ENCODE measurements at regions not wholly inside any gene's neighbourhood (a gene's known extent, or its start where the extent isn't known, plus 50 kb on each side); places are given as distances from the start of the nearest gene placed in this dataset.

- H3K4me3 ChIP-seq (ENCODE audit: insufficient read depth, low read depth, low read length), result no peak overlapping the region
- H3K36me3 ChIP-seq (replicated peaks; ENCODE audit: control insufficient read depth, insufficient read depth, low read length), result no peaks in the 10 kb centered on the region
- peak; percentile 60 for DNase-seq
Measured at GRCh38 chr4:3708103-3708510, 58.1 kb upstream of the ADRA2C start.

GRCh38 chr4:3707423-3708102, 58.6 kb upstream of the ADRA2C start:
- DNase-seq, result no peak
- no peak overlapping the region for H3K4me3 ChIP-seq (ENCODE audit: insufficient read depth, low read depth, low read length)
- no peaks in the 10 kb centered on the region for H3K36me3 ChIP-seq (replicated peaks; ENCODE audit: control insufficient read depth, insufficient read depth, low read length)
- H3K27me3 ChIP-seq (ENCODE audit: control insufficient read depth, insufficient read depth, low read length), result no peaks in the 10 kb centered on the region

More at GRCh38 chr4:3708103-3708510, 58.1 kb upstream of the ADRA2C start:
- H3K27me3 ChIP-seq (ENCODE audit: control insufficient read depth, insufficient read depth, low read length), result no peaks in the 10 kb centered on the region

- Histone ChIP-seq H3K27me3 (ENCODE audit: control insufficient read depth, insufficient read depth, low read length) (no peaks in the 10 kb centered on the region), H3K4me3 (ENCODE audit: insufficient read depth, low read depth, low read length) (no peak overlapping the region), H3K36me3 (replicated peaks; ENCODE audit: control insufficient read depth, insufficient read depth, low read length) (no peaks in the 10 kb centered on the region)
- DNase-seq, result no peak
Measured at GRCh38 chr4:3706565-3707422, 59.4 kb upstream of the ADRA2C start.

GRCh38 chr4:3706111-3706511, 60.1 kb upstream of the ADRA2C start:
- no peak overlapping the region for H3K4me3 ChIP-seq (ENCODE audit: insufficient read depth, low read depth, low read length)
- H3K27me3 ChIP-seq (ENCODE audit: control insufficient read depth, insufficient read depth, low read length), result no peaks in the 10 kb centered on the region
- no peaks in the 10 kb centered on the region for H3K36me3 ChIP-seq (replicated peaks; ENCODE audit: control insufficient read depth, insufficient read depth, low read length)
- DNase-seq, result no peak

- DNase-seq, result peak; percentile 59
- Histone ChIP-seq H3K4me3 (ENCODE audit: insufficient read depth, low read depth, low read length) (no peak overlapping the region), H3K36me3 (replicated peaks; ENCODE audit: control insufficient read depth, insufficient read depth, low read length) (no peaks in the 10 kb centered on the region), H3K27me3 (ENCODE audit: control insufficient read depth, insufficient read depth, low read length) (no peaks in the 10 kb centered on the region)
Measured at GRCh38 chr4:3705236-3705987, 60.8 kb upstream of the ADRA2C start.

- DNase-seq, result no peak
- H3K27me3 ChIP-seq (ENCODE audit: control insufficient read depth, insufficient read depth, low read length), result no peaks in the 10 kb centered on the region
- no peaks in the 10 kb centered on the region for H3K36me3 ChIP-seq (replicated peaks; ENCODE audit: control insufficient read depth, insufficient read depth, low read length)
Measured at GRCh38 chr4:3704669-3705068, 61.5 kb upstream of the ADRA2C start.

GRCh38 chr4:3703677-3704521, 62.3 kb upstream of the ADRA2C start:
- no peaks in the 10 kb centered on the region for H3K36me3 ChIP-seq (replicated peaks; ENCODE audit: control insufficient read depth, insufficient read depth, low read length)
- H3K27me3 ChIP-seq (ENCODE audit: control insufficient read depth, insufficient read depth, low read length), result no peaks in the 10 kb centered on the region
- DNase-seq, result peak; percentile 90
- H3K4me3 ChIP-seq (ENCODE audit: insufficient read depth, low read depth, low read length), result no peak overlapping the region

More at GRCh38 chr4:3704669-3705068, 61.5 kb upstream of the ADRA2C start:
- H3K4me3 ChIP-seq (ENCODE audit: insufficient read depth, low read depth, low read length), result no peak overlapping the region

GRCh38 chr4:3703343-3703676, 62.9 kb upstream of the ADRA2C start:
- no peaks in the 10 kb centered on the region for H3K36me3 ChIP-seq (replicated peaks; ENCODE audit: control insufficient read depth, insufficient read depth, low read length)
- no peak for DNase-seq
- no peaks in the 10 kb centered on the region for H3K27me3 ChIP-seq (ENCODE audit: control insufficient read depth, insufficient read depth, low read length)
- H3K4me3 ChIP-seq (ENCODE audit: insufficient read depth, low read depth, low read length), result no peak overlapping the region

GRCh38 chr4:3702561-3703221, 63.5 kb upstream of the ADRA2C start:
- no peaks in the 10 kb centered on the region for H3K36me3 ChIP-seq (replicated peaks; ENCODE audit: control insufficient read depth, insufficient read depth, low read length)
- H3K4me3 ChIP-seq (ENCODE audit: insufficient read depth, low read depth, low read length), result no peak overlapping the region
- H3K27me3 ChIP-seq (ENCODE audit: control insufficient read depth, insufficient read depth, low read length), result no peaks in the 10 kb centered on the region
- DNase-seq, result no peak

GRCh38 chr4:3701736-3702560, 64.2 kb upstream of the ADRA2C start:
- Histone ChIP-seq H3K4me3 (ENCODE audit: insufficient read depth, low read depth, low read length) (no peak overlapping the region), H3K27me3 (ENCODE audit: control insufficient read depth, insufficient read depth, low read length) (no peaks in the 10 kb centered on the region), H3K36me3 (replicated peaks; ENCODE audit: control insufficient read depth, insufficient read depth, low read length) (no peaks in the 10 kb centered on the region)
- DNase-seq, result no peak

- H3K27me3 ChIP-seq (ENCODE audit: control insufficient read depth, insufficient read depth, low read length), result no peaks in the 10 kb centered on the region
- DNase-seq, result peak; percentile 82
- H3K36me3 ChIP-seq (replicated peaks; ENCODE audit: control insufficient read depth, insufficient read depth, low read length), result no peaks in the 10 kb centered on the region
- H3K4me3 ChIP-seq (ENCODE audit: insufficient read depth, low read depth, low read length), result no peak overlapping the region
Measured at GRCh38 chr4:3701271-3701734, 64.9 kb upstream of the ADRA2C start.

GRCh38 chr4:3700736-3701135, 65.4 kb upstream of the ADRA2C start:
- H3K4me3 ChIP-seq (ENCODE audit: insufficient read depth, low read depth, low read length), result no peak overlapping the region
- H3K36me3 ChIP-seq (replicated peaks; ENCODE audit: control insufficient read depth, insufficient read depth, low read length), result no peaks in the 10 kb centered on the region
- no peak for DNase-seq

GRCh38 chr4:3700223-3700622, 66.0 kb upstream of the ADRA2C start:
- H3K27me3 ChIP-seq (ENCODE audit: control insufficient read depth, insufficient read depth, low read length), result no peaks in the 10 kb centered on the region
- H3K4me3 ChIP-seq (ENCODE audit: insufficient read depth, low read depth, low read length), result no peak overlapping the region
- H3K36me3 ChIP-seq (replicated peaks; ENCODE audit: control insufficient read depth, insufficient read depth, low read length), result no peaks in the 10 kb centered on the region
- no peak for DNase-seq

More at GRCh38 chr4:3700736-3701135, 65.4 kb upstream of the ADRA2C start:
- no peaks in the 10 kb centered on the region for H3K27me3 ChIP-seq (ENCODE audit: control insufficient read depth, insufficient read depth, low read length)
